Left renal cortex interstitium (tissue), 4 donors: ENCODE measurements at regions not wholly inside any gene's neighbourhood (a gene's known extent, or its start where the extent isn't known, plus 50 kb on each side); places are given as distances from the start of the nearest gene placed in this dataset.
"Not testable (repeated sequence)": the region's sequence is repeated elsewhere in the genome, so short reads cannot be mapped to it uniquely, and the experiment has no call there.

Experiments
- DNase-seq, 4 donors: peaks; one replicate each; pipeline ENCODE4 v3.0.0-alpha.2; 2013; ENCODE audit warnings: low read depth in 4 of 4, low spot score in 2 of 4, missing footprints in 1 of 4

GRCh38 chr4:167908816-167909215 is 183.5 kb upstream of the ANXA10 start:
- DNase-seq, result no peak

DNA sequence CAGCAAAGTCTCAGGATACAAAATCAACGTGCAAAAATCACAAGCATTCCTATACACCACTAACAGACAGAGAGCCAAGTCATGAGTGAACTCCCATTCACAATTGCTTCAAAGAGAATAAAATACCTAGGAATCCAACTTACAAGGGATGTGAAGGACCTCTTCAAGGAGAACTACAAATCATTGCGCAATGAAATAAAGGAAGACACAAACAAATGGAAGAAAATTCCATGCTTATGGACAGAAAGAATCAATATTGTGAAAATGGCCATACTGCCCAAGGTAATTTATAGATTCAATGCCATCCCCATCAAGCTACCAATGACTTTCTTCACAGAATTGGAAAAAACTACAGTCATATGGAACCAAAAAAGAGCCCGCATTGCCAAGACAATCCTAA is 179.8 kb upstream of the ANXA10 start:
- not testable (repeated sequence) for DNase-seq

- DNase-seq, result no peak
Measured at GRCh38 chr4:167918077-167918476, 174.3 kb upstream of the ANXA10 start.

- DNase-seq, result no peak
Measured at GRCh38 chr4:167930166-167930565, 162.2 kb upstream of the ANXA10 start.

DNA sequence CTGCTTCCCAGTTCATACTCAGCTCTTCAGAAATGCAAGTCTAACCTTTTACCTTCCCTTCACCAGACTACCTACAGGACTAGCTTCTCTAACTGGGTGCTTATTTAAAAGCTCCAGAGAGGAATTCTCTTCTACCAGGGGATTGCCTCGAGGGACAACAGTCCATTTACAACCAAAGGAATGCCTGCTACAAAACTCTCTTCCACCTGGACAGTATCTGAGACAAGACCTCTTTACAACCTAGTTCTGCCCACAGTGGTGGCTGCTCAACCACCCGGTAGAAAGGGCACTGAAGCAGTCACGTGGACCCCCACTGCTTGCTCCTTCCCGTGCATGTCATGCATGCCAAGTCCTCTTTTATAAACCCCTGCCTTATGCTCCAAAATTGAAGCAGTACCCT is 158.1 kb upstream of the ANXA10 start:
- DNase-seq, result no peak

DNA sequence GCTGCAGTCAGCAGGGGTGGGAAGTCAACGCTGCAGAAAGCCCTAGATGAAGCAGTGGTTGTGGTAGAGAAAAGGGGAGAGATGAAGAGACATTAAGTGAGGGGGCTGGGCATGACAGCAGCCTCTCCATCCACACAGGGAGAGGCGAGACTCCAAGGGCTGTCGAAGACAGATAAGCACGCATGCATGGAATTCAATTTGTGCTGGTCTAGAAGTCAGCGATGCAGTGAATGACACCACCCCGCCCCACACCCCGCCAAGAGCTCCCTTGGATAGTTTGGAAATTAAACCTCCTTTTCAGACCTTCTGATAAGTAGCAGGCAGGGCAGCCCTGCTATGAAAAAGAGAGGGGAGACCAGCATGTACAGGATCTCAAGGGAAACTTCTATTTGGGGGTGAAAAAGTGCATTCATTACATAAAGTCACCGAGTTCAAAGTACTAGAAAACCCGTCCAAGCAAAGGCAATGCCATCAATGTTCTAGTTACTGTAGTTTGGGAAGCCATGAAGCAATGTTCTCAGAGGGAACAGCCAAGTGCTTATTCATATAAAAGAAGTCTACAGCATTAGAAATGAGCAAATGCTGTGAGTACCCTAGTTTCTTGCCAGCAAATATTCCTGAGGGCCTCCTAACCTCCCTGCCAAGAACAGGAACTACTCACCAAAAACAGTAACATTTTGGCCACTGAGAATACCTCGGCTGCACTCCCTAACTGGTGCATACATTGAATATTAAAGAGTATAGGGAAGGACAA is 152.3 kb upstream of the ANXA10 start:
- DNase-seq, result no peak

DNA sequence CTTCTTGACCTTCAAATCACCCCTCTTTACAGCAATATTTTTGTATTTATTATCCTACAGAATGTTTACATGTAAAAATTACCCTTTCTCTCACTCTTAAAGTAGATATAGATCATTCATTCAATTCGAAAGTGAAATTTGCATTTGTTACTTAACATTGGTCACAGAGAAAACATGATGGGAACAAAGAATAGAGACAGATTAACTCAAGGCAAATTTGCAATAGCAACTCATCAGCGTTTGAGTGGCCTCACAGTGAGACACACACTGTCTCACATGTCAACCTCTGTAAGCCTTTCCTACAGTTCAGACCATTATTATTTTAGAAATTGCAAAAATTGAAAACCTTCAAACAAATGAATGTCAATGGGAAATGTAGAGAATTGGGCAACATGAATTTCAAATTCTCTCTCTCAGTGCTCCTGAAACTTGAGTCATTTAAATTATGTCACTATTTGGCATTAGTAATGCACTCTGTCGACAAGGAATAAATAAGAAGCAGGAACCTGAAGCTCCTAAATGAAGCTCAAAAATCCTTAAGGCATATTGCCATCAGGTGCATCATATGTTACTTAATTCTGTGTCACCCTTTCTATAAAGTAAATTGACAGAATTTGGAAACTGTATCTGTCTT is 148.3 kb upstream of the ANXA10 start:
- no peak for DNase-seq

GRCh38 chr4:167944721-167945120 is 147.6 kb upstream of the ANXA10 start:
- DNase-seq, result no peak

DNA sequence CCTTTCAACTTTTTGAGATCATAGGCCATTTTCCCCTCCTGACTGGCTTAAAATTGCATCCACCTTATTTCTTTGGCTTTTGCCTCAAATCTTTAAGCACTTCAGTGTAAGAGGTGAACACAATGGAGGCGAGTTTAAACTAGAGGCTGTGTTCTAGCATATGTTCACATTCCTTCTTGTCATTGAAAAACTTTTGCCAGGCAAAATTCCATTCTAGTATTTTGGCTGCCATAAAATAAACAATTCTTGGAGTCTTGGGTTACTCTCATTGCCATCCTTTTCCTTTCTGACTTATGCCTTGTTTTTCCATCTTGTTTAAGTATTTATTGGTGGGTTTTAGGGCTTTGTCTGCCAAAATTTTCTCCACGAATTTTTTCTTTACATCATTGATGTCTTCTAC is 137.3 kb upstream of the ANXA10 start:
- DNase-seq, result no peak

GRCh38 chr4:167956676-167957075 is 135.7 kb upstream of the ANXA10 start:
- no peak for DNase-seq

DNA sequence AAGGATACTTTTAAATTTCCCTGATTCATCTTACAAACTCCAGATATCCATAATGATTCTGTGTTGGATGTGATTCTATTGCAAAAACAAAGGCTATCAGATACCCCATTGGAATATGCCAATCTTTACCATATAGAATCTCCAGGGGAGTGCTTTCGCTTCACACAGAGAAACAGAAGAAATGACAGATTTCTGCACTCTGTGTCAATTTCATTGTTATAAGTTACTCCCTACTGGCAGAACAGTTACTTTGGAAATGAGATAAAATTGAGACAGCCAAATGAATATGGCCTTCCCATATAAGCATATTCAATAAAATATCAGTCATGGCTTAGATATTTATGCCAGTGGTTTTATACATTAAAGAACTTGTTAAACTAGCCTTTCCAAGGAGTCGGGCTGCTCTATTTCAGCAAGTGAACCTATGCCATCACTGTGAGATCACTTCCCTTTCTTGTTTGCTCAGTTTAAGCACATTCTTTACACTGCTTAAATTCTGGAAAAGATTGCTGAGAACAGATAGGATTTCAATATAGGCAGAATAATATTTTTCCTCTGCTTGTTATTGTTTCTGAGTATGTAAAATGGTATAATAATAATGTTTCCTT is 127.5 kb upstream of the ANXA10 start:
- DNase-seq, result no peak

GRCh38 chr4:167966143-167966542 is 126.2 kb upstream of the ANXA10 start:
- DNase-seq, result no peak

DNA sequence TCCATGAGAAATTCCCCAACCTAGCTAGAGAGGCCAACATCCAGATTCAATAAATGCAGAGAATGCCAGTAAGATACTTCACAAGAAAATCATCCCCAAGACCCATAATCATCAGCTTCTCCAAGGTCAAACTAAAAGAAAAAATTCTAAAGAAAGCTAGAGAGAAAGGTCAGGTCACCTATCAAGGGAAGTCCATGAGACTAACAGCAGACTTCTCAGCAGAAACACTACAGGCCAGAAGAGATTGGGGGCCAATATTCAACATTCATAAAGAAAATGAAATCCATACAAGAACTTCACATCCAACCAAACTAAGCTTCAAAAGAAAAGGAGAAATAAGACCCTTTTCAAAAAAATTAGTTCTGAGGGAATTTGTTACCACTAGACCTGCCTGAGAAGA is 118.8 kb upstream of the ANXA10 start:
- no peak for DNase-seq

DNA sequence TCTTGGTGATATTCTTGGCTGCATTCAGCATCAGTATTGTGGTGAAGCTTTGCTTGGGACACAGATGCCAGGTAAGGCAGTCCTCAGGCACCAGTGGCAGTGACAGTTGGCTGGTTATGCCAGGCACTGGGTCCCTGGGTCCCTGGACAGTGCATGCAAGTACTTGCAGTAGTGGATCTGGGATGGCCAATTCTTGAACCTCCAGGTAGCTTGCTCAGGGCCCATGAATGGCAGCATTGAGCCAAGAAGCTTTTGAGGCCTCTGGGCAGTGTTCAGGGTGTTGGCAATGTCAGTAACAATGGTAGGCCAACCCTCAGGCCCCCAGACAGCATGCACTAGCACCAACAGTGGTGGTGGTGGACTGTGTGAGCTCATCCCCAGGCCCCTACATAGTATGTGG is 106.8 kb upstream of the ANXA10 start:
- no peak for DNase-seq

GRCh38 chr4:167986044-167986443 is 106.3 kb upstream of the ANXA10 start:
- no peak for DNase-seq

DNA sequence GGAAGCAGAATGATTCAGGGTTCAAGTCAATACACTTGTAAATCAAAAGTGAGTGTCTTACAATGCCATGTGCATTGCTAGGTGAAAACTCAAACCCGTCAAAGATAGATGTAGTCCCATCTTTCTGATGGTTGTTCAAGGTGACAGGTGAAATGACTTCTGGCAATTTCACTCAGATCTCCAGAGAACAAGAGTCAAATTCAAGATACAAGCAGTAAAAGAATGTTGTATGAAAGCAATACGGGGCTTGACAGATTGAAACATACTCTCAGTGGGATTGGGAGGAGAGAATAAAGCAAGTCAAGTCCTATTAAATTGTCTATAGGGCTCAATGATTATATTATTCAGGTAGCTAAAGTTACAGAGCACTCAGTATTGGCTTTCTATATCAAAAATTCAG is 105.1 kb upstream of the ANXA10 start:
- no peak for DNase-seq

DNA sequence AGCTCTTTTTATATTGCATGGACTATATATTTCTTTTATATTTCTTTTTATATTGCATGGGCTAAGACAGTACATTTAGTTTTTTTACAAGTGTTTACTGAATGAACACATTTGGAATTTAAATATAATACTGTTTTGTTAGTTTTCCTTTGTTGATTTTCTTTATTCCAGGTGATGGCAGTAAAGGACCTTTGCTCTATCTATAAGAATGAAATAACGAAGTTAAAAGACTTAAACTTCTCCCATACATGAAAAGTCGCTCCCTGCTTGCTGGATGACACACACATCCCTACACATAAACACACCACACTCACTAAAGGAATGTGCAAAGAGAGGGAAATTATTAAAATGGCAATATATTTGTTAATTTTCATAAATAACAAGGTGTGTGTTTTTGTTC is 102.5 kb upstream of the ANXA10 start:
- DNase-seq, result no peak

- not testable (repeated sequence) for DNase-seq
Measured at GRCh38 chr4:168008112-168008511, 84.2 kb upstream of the ANXA10 start.

DNA sequence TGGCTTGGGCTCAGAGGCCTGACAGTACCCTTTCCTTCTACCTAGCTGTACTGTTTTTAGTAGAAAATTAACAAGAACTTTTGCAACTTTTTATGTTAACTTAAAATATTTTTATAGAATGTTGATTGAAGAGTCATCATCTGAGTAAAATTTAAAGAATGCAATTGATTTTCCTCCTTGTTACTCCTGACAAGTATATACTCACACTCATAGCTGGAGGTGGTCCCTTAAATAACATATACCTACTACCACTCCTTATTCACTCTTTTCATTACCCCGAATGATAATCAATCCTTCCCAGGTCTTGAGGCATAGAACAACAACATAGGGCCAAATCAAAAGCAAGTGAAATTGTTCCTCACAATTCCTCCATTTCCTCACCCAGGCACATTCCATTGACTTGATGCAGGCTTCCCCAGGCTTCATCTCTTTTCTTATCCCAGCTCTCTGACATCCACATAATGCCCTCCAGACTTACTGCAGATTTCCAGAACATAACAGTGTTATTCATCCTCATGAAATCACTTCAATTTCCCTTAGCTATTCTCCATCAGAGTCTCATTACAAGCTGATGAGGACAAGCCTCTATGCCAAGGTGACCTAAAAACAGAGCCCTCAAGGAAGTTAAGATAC is 73.2 kb upstream of the ANXA10 start:
- no peak for DNase-seq

DNA sequence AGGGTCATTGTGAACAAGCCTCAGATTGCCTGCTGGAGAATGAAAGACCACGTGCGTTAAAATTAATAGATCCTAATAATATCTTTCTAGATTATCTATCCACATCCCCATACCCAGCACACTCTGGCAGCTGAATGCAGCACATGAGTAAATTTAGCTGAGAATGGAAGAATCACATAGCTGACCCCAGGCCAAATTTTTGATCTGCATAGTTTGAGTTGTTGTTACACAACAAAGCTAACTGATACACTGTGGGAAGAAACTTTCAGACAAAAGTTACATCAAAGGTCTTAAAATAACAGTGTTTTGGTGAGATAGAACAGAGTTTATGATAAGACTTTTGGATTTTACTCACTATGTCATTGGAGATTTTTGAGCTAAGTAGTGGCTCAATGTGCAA is 72.4 kb upstream of the ANXA10 start:
- DNase-seq, result no peak

GRCh38 chr4:168021666-168022065 is 70.7 kb upstream of the ANXA10 start:
- DNase-seq, result no peak

- no peak for DNase-seq
Measured at GRCh38 chr4:168028568-168028967, 63.8 kb upstream of the ANXA10 start.
